Esophagus muscularis mucosa (tissue), 4 donors: ENCODE measurements at regions not wholly inside any gene's neighbourhood (a gene's known extent, or its start where the extent isn't known, plus 50 kb on each side); places are given as distances from the start of the nearest gene placed in this dataset.

Source experiments
- DNase-seq: peaks from one replicate; pipeline ENCODE4 v3.0.0-alpha.2; 2017; ENCODE audit errors: extremely low spot score
- H3K27ac ChIP-seq, 4 donors: fragments of 200-600 bp; sonication (generic); replicated peaks in 1 of 4; 1 replicate in 3 of 4; 2 replicates in 1 of 4; pipeline ENCODE4 v1.5.1; 2016 to 2019; ENCODE audit warnings: mild to moderate bottlenecking in 1 of 4
- H3K27me3 ChIP-seq, 4 donors: fragments of 200-600 bp; sonication (generic); one replicate each; pipeline versions ENCODE4 v1.5.1 to v1.6.0; 2016 to 2019
- H3K36me3 ChIP-seq, 4 donors: fragments of 200-600 bp; sonication (generic); one replicate each; pipeline ENCODE4 v1.5.1; 2016 to 2019
- H3K4me1 ChIP-seq, 4 donors: fragments of 200-600 bp; sonication (generic); one replicate each; pipeline ENCODE4 v1.5.1; 2016 to 2019
- H3K4me3 ChIP-seq, 4 donors: fragments of 200-600 bp; sonication (generic); 1 replicate in 2 of 4; 2 replicates in 2 of 4; pipeline ENCODE4 v1.5.1; 2016 to 2019; ENCODE audit warnings: mild to moderate bottlenecking in 4 of 4, moderate library complexity in 1 of 4
- H3K9me3 ChIP-seq, 4 donors: fragments of 200-600 bp; sonication (generic); 1 replicate in 3 of 4; 2 replicates in 1 of 4; pipeline ENCODE4 v1.5.1; 2016 to 2019
- CTCF ChIP-seq, 3 experiments: fragments of 200-600 bp in 2 of 3; fragments of 450-650 bp in 1 of 3; sonication (generic) in 2 of 3; IDR thresholded peaks; one replicate each; pipeline ENCODE4 v1.5.1; 2017 to 2019; ENCODE audit warnings: antibody characterized with exemption in 3 of 3, mild to moderate bottlenecking in 2 of 3, moderate library complexity in 1 of 3
- EP300 ChIP-seq: sonication (generic); formaldehyde crosslinking; IDR thresholded peaks from one replicate; pipeline ENCODE4 v1.6.1; 2017; ENCODE audit warnings: antibody characterized with exemption
- POLR2A ChIP-seq: fragments of 450-650 bp; IDR thresholded peaks from one replicate; pipeline ENCODE4 v1.6.1; 2017; ENCODE audit warnings: antibody characterized with exemption, moderate library complexity, mild to moderate bottlenecking, low read depth
- POLR2AphosphoS5 ChIP-seq, 2 donors: sonication (generic); formaldehyde crosslinking; IDR thresholded peaks; one replicate each; pipeline ENCODE4 v1.6.1; 2017; ENCODE audit warnings: antibody characterized with exemption in 2 of 2
- WGBS: methylation state at CpG from one replicate; pipeline ENCODE4 v1.1.5; 2018; 5-methylcytosine and 5-hydroxymethylcytosine counted together
- intact Hi-C: fragments of 100-400 bp; cut with DNase I; formaldehyde crosslinking; loops from one replicate; pipeline ENCODE4 v1.15.1; 2023

- 83% methylated on average over 1 of the region's 1 CpG for WGBS
Observed at GRCh38 chr5:42321785-42322184, 101.5 kb upstream of the GHR start.

GRCh38 chr5:42337143-42337542, 86.1 kb upstream of the GHR start:
- H3K4me1 ChIP-seq = no peaks in the 10 kb centered on the region
- no peak overlapping the region for H3K4me3 ChIP-seq
- no peak for DNase-seq
- WGBS = 89% methylated on average over 3 of the region's 3 CpGs
- no peaks in the 10 kb centered on the region for H3K36me3 ChIP-seq
- TF ChIP-seq POLR2A (no peak), CTCF (IDR thresholded peaks at IDR 0.05) (no peak), POLR2AphosphoS5 (IDR thresholded peaks at IDR 0.05) (no peak), EP300 (no peak)
- H3K9me3 ChIP-seq = peaks cover 0 to 40% (median 24%) of the 10 kb centered on the region in 4 donors
- H3K27me3 ChIP-seq = no peaks in the 10 kb centered on the region
- no peak overlapping the region for H3K27ac ChIP-seq
- intact Hi-C loops = no loop called here

More at GRCh38 chr5:42321785-42322184, 101.5 kb upstream of the GHR start:
- TF ChIP-seq POLR2AphosphoS5 (IDR thresholded peaks at IDR 0.05) = no peak
- no peak for TF ChIP-seq EP300
- no peak for TF ChIP-seq CTCF (IDR thresholded peaks at IDR 0.05)
- TF ChIP-seq POLR2A = no peak
- intact Hi-C loops = no loop called here
- Histone ChIP-seq H3K27ac (no peak overlapping the region), H3K27me3 (no peaks in the 10 kb centered on the region), H3K36me3 (no peaks in the 10 kb centered on the region), H3K4me1 (no peaks in the 10 kb centered on the region), H3K4me3 (no peak overlapping the region), H3K9me3 (peaks cover 0 to 19% (median 16%) of the 10 kb centered on the region in 4 donors)
- no peak for DNase-seq

- Histone ChIP-seq H3K27me3 (no peaks in the 10 kb centered on the region), H3K9me3 (peaks cover 0 to 40% (median 24%) of the 10 kb centered on the region in 4 donors), H3K27ac (no peak overlapping the region), H3K36me3 (no peaks in the 10 kb centered on the region), H3K4me3 (no peak overlapping the region), H3K4me1 (no peaks in the 10 kb centered on the region)
- TF ChIP-seq CTCF (IDR thresholded peaks at IDR 0.05) = no peak
- no peak for TF ChIP-seq EP300
- no peak for TF ChIP-seq POLR2AphosphoS5 (IDR thresholded peaks at IDR 0.05)
- TF ChIP-seq POLR2A = no peak
- intact Hi-C loops = no loop called here
- no peak for DNase-seq
- 91% methylated on average over 3 of the region's 3 CpGs for WGBS
Observed at GRCh38 chr5:42337607-42338006, 85.6 kb upstream of the GHR start.

GRCh38 chr5:42338136-42338535, 85.1 kb upstream of the GHR start:
- no peaks in the 10 kb centered on the region for H3K27me3 ChIP-seq
- 73% methylated on average over 1 of the region's 1 CpG for WGBS
- DNase-seq = no peak
- no peak overlapping the region for H3K27ac ChIP-seq
- TF ChIP-seq CTCF (IDR thresholded peaks at IDR 0.05) (no peak), EP300 (no peak), POLR2A (no peak), POLR2AphosphoS5 (IDR thresholded peaks at IDR 0.05) (no peak)
- H3K4me3 ChIP-seq = no peak overlapping the region
- intact Hi-C loops = no loop called here
- peaks cover 0 to 40% (median 24%) of the 10 kb centered on the region in 4 donors for H3K9me3 ChIP-seq
- no peaks in the 10 kb centered on the region for H3K4me1 ChIP-seq
- no peaks in the 10 kb centered on the region for H3K36me3 ChIP-seq

GRCh38 chr5:42349163-42349562, 74.1 kb upstream of the GHR start:
- intact Hi-C loops = no loop called here
- no peak for TF ChIP-seq CTCF (IDR thresholded peaks at IDR 0.05)
- no peak for TF ChIP-seq POLR2AphosphoS5 (IDR thresholded peaks at IDR 0.05)
- no peak for TF ChIP-seq POLR2A
- TF ChIP-seq EP300 = no peak
- DNase-seq = no peak
- WGBS = 78% methylated on average over 1 of the region's 1 CpG
- no peak overlapping the region for H3K27ac ChIP-seq
- H3K4me1 ChIP-seq = no peaks in the 10 kb centered on the region
- H3K36me3 ChIP-seq = no peaks in the 10 kb centered on the region
- H3K4me3 ChIP-seq = no peak overlapping the region
- H3K9me3 ChIP-seq = no peaks in the 10 kb centered on the region
- no peaks in the 10 kb centered on the region for H3K27me3 ChIP-seq
